D721Med (cell line): ENCODE measurements at regions not wholly inside any gene's neighbourhood (a gene's known extent, or its start where the extent isn't known, plus 50 kb on each side); places are given as distances from the start of the nearest gene placed in this dataset.

Experiments used
- DNase-seq: peaks from one replicate; pipeline ENCODE4 v3.0.0; 2011; ENCODE audit warnings: low spot score; ENCODE audit not compliant: insufficient read length
- FAIRE-seq: peaks from 2 replicates; lab custom pipeline; 2011; peaks lifted over from hg19 to GRCh38; lab: Jason Lieb, UNC
- TF ChIP-seq, protein P1 (sequence below): IDR thresholded peaks from 2 replicates; pipeline ENCODE4 v1.5.1; 2012; ENCODE audit warnings: mild to moderate bottlenecking, control low read depth; ENCODE audit not compliant: insufficient read depth; ENCODE audit errors: missing control alignments

DNA sequence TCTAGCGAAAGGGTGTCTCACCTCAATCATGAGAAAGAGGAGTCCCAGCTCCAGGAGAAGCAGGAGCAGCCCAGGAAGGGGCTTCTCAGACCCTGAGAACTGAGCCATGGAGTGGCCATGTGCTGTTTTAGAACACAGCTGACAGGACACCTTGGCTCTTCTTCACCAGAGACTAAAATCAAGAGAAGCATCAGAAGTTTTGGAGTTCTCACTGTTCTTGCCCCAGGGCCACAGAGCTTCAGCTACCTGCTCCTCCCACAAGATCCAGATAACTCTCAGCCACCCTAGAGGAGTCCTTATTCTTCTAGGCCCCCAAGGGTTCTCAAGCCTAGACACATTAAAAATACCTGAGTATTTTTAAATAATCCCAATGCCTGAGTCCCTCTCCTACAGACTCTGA is 99.6 kb upstream of the ATP8B1 start:
- TF ChIP-seq, protein P1, sequence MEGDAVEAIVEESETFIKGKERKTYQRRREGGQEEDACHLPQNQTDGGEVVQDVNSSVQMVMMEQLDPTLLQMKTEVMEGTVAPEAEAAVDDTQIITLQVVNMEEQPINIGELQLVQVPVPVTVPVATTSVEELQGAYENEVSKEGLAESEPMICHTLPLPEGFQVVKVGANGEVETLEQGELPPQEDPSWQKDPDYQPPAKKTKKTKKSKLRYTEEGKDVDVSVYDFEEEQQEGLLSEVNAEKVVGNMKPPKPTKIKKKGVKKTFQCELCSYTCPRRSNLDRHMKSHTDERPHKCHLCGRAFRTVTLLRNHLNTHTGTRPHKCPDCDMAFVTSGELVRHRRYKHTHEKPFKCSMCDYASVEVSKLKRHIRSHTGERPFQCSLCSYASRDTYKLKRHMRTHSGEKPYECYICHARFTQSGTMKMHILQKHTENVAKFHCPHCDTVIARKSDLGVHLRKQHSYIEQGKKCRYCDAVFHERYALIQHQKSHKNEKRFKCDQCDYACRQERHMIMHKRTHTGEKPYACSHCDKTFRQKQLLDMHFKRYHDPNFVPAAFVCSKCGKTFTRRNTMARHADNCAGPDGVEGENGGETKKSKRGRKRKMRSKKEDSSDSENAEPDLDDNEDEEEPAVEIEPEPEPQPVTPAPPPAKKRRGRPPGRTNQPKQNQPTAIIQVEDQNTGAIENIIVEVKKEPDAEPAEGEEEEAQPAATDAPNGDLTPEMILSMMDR, result no peak
- FAIRE-seq (peak; percentile 29), DNase-seq (no peak)

DNA sequence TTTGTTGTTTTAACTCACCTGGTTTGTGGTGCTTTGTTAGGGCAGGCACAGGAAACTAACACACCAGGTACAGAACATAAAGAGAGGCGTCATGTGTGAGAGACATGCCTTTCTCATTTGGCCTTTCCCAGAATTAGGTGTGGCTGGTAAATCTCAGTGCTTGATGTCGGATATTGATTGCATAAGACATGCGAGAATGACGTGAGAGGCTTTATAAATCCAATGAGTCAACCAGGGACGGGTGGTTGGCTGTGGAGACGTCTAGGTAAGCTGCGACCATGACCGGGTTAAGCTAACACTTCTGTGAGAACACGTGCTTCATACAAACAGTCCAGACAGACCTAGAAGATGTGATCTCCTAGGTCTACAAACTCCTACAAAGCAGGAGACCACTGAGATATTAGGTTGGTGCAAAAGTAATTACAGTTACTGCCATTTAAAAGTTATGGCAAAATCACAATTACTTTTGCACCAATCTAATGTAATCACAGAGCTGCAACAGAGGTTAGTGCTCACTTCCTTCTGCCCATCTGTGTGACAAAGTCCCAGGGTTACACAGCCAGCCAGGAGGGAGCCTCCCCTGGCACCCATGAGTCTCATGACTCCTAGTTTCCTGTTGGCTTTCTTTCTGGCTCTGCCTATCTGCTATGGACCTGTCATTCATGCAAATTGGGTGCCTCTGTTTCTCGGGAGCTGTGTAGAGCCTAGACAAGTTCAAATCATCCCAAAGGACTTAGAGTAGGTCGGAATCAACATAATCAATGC is 98.9 kb upstream of the ATP8B1 start:
- TF ChIP-seq, protein P1, result no peak
- no peak for FAIRE-seq
- no peak for DNase-seq

DNA sequence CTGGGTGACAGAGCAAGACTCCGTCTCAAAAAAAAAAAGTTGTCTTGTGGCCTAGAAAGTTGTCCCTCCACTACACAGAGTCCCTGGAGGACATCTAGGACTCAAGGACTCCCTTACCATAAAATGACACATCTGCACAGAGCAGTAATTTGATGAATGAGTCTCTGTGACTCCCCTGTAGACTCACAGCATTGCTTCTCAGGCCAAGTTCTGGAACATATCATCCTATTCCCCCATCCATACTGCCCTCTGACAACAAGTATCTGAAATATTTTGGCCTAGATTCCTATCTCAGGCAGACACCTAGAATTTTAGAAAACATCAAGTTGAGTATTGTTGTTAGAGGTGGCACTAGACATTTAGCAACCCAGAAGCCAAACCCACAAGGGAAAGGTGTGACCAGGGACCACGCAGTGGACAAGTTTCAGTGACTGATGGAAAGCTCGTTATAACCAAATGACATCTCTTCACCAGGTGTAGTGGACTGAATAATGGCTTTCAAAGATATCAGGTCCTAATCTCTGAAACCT is 97.9 kb upstream of the ATP8B1 start:
- FAIRE-seq (peak; percentile 97), DNase-seq (no peak)
- TF ChIP-seq, protein P1, result no peak

DNA sequence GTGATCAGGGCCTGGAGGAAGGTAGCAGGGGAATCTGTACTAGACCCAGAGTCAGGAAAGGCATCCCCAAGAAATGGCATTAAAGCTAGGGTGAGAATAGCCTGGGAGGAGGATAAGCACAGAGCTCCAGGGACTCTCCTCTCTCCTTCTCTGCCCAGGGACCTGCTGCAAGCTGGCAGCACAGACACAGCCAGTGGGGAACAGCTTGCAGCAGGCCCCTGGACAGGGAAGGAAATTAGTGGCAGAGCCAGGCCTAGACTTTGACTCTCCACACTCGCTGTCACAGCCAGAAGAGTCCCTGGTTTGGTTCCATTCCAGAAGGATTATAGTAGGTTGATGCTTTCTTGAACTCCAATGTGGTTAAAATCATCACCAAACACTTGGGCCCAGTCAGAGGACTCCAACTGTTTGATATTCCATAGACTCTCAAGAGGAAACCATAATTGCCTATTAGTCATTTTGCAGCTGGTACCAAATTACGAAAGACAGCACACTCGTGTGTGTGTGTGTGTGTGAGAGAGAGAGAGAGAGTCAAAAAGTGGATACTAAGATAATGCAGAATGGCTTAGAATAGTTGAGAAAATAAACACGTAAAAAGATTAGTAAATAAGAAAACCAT is 95.5 kb upstream of the ATP8B1 start:
- DNase-seq, result no peak
- TF ChIP-seq, protein P1, result no peak

DNA sequence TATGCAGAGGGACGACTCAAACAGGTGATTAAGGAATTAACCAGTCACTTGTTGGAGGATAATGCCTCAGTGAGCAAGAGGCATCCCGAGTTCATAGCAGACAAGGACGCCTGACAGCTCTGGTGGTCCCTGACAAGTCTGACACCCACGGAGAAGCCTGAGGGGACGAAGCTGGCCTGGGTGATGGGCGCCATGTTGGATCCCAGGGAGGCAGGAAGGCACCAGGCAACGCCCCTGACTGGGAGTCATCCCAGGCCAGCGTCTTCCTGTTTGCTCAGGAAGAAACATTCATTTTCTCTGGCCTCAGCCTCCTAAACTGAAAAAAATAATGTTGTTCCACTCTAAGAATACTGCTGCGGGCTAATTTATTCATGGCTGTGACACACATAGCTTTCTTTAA is 92.1 kb upstream of the ATP8B1 start:
- TF ChIP-seq, protein P1, result no peak
- no peak for FAIRE-seq
- DNase-seq, result no peak

More for the DNA sequence above, 95.5 kb upstream of the ATP8B1 start:
- FAIRE-seq, result no peak

DNA sequence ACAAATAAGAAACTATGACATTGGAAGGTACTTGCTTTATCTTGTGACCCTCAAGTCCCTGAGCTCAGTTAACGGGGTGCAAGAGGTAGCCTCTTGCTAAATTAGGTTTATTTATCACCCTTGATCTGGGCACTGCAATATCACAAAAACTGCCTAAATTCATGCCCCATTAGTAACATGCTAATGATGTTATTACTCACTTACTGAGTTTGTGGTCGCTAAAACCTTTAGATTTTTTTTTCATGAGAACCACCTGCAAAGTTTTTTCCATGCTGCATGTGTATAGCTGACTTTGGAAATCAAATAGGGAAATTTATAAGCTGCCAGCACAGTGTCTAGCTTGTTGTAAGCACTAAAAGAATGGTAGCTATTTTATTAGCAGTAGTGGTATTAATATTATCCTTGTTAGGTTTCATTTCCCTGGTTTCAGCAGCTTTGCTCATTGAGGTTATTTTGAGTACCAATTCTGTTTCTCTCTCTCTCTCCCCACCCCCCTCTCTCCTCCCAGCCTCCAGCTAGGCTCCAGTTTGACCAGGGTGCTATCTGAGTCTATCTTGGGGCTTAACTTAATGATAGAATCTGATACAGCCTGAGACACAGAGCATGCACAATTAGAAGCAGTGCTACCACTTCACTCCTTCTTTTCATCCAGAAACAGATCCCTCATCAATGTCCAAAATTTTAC is 88.7 kb upstream of the ATP8B1 start:
- TF ChIP-seq, protein P1, result no peak
- DNase-seq, result no peak
- FAIRE-seq, result peak; percentile 94

DNA sequence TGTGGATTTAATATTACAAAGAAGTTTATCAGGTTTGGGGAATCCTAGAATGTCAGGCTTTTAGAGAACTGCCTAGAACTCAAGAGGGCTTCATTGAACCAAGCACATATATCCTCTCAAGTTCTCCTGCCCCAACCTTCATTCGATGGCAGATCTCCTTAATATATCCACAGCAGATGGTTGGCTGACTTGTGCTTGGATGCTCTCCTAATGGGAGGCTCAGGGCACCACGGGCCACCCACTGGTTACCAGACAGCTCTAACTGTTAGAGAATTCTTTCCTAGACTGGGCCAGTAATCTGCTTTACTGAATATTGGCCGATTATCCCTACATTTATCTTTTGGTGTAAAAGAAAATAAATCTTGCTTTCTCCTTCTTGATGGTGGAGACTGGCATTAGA is 87.2 kb upstream of the ATP8B1 start:
- TF ChIP-seq, protein P1, result no peak
- FAIRE-seq (no peak), DNase-seq (no peak)
